Mesothelial cell of epicardium (in vitro differentiated cells): ENCODE measurements at regions not wholly inside any gene's neighbourhood (a gene's known extent, or its start where the extent isn't known, plus 50 kb on each side); places are given as distances from the start of the nearest gene placed in this dataset.

Experiments used
- DNase-seq, 2 experiments: peaks; one replicate each; pipeline ENCODE4 v3.0.0; 2021; ENCODE audit warnings: low spot score in 2 of 2; ENCODE audit not compliant: unreplicated experiment in 2 of 2
- H3K27ac Mint-ChIP-seq: 2 replicates; pipeline ENCODE4 v1.8.0; 2021; ENCODE audit warnings: mixed read lengths
- H3K27me3 Mint-ChIP-seq: 2 replicates; pipeline ENCODE4 v1.8.0; 2021; ENCODE audit warnings: low read depth, mixed read lengths
- H3K36me3 Mint-ChIP-seq: 2 replicates; pipeline ENCODE4 v1.8.0; 2021; ENCODE audit warnings: mixed read lengths
- H3K4me1 Mint-ChIP-seq: 2 replicates; pipeline ENCODE4 v1.8.0; 2021; ENCODE audit warnings: mixed read lengths
- H3K4me3 Mint-ChIP-seq: 2 replicates; pipeline ENCODE4 v1.8.0; 2021; ENCODE audit warnings: mild to moderate bottlenecking, moderate library complexity, mixed read lengths
- H3K9me3 Mint-ChIP-seq: 2 replicates; pipeline ENCODE4 v1.8.0; 2021; ENCODE audit warnings: mixed read lengths
- TF ChIP-seq, protein P1 (sequence below): fragments of 200-600 bp; sonication (generic); IDR thresholded peaks from one replicate; pipeline ENCODE4 v1.5.0; 2021; ENCODE audit warnings: antibody characterized with exemption; ENCODE audit not compliant: unreplicated experiment

DNA sequence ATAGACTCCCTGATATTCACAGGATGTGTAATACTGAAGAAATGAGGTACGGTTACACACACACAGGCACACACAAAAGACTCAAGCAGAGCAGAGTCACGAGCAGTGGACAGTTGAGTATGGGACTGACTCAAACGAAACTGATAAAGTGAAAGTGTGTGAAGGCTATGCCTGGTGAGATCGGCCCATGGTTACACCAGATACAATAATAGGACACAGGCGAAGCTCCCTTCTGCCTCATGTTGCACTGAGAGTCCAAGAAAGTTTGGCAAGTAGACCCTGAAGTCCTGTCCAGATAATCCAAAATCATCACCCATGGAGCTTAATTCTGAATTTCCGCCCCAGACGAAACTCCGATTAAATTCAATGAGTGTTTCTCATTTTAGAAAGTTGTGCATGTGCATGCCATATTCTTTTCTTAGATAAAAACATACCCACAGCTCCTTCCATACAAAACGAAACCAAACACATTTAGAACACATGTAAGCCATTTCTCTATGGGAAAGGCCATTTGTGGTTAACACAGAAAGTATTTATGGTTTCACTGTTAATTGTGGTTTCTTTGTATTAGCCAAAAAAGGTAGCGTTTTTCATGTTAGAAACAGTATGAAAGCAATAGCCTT, 567.6 kb downstream of the PLCL1 start:
- no peaks in the 10 kb centered on the region for H3K4me1 Mint-ChIP-seq
- peaks cover 14% of the 10 kb centered on the region for H3K27me3 Mint-ChIP-seq
- no peaks in the 10 kb centered on the region for H3K9me3 Mint-ChIP-seq
- no peak overlapping the region for H3K27ac Mint-ChIP-seq
- no peak overlapping the region for H3K4me3 Mint-ChIP-seq
- DNase-seq: no peak
- H3K36me3 Mint-ChIP-seq: no peaks in the 10 kb centered on the region
- TF ChIP-seq, protein P1, sequence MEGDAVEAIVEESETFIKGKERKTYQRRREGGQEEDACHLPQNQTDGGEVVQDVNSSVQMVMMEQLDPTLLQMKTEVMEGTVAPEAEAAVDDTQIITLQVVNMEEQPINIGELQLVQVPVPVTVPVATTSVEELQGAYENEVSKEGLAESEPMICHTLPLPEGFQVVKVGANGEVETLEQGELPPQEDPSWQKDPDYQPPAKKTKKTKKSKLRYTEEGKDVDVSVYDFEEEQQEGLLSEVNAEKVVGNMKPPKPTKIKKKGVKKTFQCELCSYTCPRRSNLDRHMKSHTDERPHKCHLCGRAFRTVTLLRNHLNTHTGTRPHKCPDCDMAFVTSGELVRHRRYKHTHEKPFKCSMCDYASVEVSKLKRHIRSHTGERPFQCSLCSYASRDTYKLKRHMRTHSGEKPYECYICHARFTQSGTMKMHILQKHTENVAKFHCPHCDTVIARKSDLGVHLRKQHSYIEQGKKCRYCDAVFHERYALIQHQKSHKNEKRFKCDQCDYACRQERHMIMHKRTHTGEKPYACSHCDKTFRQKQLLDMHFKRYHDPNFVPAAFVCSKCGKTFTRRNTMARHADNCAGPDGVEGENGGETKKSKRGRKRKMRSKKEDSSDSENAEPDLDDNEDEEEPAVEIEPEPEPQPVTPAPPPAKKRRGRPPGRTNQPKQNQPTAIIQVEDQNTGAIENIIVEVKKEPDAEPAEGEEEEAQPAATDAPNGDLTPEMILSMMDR: no peak

DNA sequence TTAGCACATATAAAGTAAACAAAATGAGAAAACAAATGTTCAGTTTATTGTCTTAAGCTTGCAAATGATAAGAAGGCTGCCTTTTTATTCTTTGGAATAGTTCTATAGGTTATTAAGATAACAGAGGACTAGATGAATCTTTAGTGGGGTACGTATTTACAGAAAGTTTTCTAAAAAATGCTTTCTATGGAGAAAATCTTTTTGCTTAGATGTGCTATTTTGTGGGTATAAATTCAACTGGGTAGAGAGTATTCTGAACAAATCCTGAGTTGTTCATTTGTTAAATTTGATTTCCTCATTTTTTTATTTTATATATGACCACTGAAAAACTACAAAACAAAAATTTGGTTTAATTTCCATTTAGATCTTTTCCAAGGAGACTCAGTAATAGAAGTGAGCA, 566.9 kb downstream of the PLCL1 start:
- Mint-ChIP-seq H3K9me3 (no peaks in the 10 kb centered on the region), H3K4me3 (no peak overlapping the region), H3K36me3 (no peaks in the 10 kb centered on the region), H3K27ac (no peak overlapping the region), H3K27me3 (peaks cover 12% of the 10 kb centered on the region), H3K4me1 (no peaks in the 10 kb centered on the region)
- TF ChIP-seq, protein P1: no peak
- no peak for DNase-seq

DNA sequence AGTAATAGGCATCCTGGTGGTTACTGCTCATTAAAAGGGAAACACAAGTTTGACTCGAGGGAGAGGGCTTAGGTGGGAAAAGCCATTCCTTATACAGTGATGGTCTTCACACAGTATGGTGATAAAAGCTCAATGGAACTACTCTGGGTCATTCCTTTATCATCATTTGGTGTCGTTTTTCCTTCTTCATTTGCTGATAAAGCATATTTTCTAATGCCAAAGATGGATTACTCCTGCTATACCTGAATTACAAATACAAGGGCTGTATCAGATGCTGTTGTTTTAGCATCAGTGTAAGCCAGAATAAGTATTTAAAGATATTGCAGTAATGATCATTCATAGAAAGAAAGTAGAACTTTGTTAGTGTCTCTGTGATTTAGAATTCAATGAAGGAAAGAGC, 563.7 kb downstream of the PLCL1 start:
- H3K36me3 Mint-ChIP-seq: no peaks in the 10 kb centered on the region
- no peak for DNase-seq

DNA sequence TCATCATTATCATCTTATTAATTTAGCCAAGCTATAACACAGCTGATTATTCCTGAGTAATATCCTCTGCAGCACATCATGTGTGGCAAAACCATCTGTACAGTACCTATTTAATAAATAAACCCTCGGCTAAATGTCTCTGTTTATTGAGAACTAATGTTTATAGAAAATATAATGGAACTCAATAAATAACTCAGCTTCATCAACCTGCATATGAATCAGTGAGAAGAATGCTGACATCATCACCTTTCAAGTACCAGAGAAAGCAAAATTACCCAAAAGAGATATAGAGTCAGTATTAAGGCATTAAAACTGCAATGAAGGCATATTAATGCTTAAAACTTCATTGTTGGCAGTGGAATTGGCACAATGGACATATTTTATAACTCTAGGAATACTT, 558.3 kb downstream of the PLCL1 start:
- TF ChIP-seq, protein P1: no peak
- Mint-ChIP-seq H3K4me1 (no peaks in the 10 kb centered on the region), H3K4me3 (no peak overlapping the region), H3K9me3 (no peaks in the 10 kb centered on the region), H3K27me3 (peaks cover 17% of the 10 kb centered on the region), H3K36me3 (no peaks in the 10 kb centered on the region), H3K27ac (no peak overlapping the region)
- DNase-seq: no peak

More for the DNA sequence above, 563.7 kb downstream of the PLCL1 start:
- Mint-ChIP-seq H3K27me3 (peaks cover 4% of the 10 kb centered on the region), H3K9me3 (no peaks in the 10 kb centered on the region), H3K27ac (no peak overlapping the region), H3K4me3 (no peak overlapping the region), H3K4me1 (no peaks in the 10 kb centered on the region)
- TF ChIP-seq, protein P1: no peak

DNA sequence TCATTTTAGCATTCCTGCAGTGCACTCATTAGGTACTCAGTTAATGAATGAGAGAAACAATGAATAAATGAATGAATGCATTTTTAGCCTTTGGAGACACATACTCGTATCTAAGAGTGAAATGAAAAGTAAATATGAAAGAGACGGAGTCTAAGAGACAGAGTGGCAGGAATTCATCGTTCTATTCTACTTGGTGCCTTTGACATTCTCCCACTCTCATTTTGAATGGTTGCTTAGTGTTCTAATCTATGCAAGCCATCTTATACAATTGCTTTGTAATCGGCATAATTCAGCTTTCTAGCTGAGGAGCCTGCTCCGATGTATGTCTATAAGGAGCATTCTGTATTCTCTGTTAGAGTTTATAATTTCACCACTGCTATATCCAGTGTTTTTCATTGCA, 554.9 kb downstream of the PLCL1 start:
- TF ChIP-seq, protein P1: no peak
- no peaks in the 10 kb centered on the region for H3K4me1 Mint-ChIP-seq

DNA sequence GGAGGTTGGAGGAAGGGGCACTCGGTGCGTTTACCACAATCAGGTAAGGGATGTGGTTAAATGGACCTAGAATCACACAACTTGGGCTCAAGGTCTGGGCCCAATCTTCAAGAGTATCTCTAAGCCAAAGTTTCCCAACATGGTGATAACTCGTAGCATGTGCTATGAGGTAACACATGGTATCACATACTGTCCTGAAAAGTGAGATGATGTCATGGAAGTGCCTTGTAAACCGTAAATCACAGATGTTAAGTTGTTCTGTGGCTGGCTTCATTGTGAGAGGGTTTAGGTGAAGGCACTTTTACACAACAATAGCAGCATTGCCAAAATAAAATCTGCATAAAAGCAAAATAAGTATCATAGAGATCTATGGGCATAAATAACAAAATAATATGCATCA, 551.8 kb downstream of the PLCL1 start:
- Mint-ChIP-seq H3K9me3 (no peaks in the 10 kb centered on the region), H3K4me3 (no peak overlapping the region), H3K4me1 (no peaks in the 10 kb centered on the region), H3K27me3 (peaks cover 43% of the 10 kb centered on the region), H3K36me3 (no peaks in the 10 kb centered on the region), H3K27ac (no peak overlapping the region)
- no peak for DNase-seq
- TF ChIP-seq, protein P1: no peak

More for the DNA sequence above, 554.9 kb downstream of the PLCL1 start:
- H3K27ac Mint-ChIP-seq: no peak overlapping the region
- H3K27me3 Mint-ChIP-seq: peaks cover 26% of the 10 kb centered on the region
- H3K4me3 Mint-ChIP-seq: no peak overlapping the region
- H3K36me3 Mint-ChIP-seq: no peaks in the 10 kb centered on the region
- no peak for DNase-seq
- no peaks in the 10 kb centered on the region for H3K9me3 Mint-ChIP-seq
